Mammary epithelial cell (primary cell): ENCODE measurements at regions not wholly inside any gene's neighbourhood (a gene's known extent, or its start where the extent isn't known, plus 50 kb on each side); places are given as distances from the start of the nearest gene placed in this dataset.

Source experiments
- CTCF ChIP-seq, 2 donors: IDR thresholded peaks in 1 of 2; conservative IDR thresholded peaks in 1 of 2; 2 replicates each; pipeline ENCODE4 v1.5.1; 2011 to 2012; ENCODE audit warnings: inconsistent platforms in 2 of 2, low read length in 2 of 2, mild to moderate bottlenecking in 2 of 2, control low read depth in 1 of 2, low read depth in 1 of 2; ENCODE audit not compliant: insufficient read depth in 1 of 2; ENCODE audit errors: extremely low read depth in 1 of 2
- EZH2 ChIP-seq: IDR thresholded peaks from 2 replicates; pipeline ENCODE4 v1.6.1; 2012; ENCODE audit warnings: low read length, inconsistent platforms, borderline replicate concordance

DNA sequence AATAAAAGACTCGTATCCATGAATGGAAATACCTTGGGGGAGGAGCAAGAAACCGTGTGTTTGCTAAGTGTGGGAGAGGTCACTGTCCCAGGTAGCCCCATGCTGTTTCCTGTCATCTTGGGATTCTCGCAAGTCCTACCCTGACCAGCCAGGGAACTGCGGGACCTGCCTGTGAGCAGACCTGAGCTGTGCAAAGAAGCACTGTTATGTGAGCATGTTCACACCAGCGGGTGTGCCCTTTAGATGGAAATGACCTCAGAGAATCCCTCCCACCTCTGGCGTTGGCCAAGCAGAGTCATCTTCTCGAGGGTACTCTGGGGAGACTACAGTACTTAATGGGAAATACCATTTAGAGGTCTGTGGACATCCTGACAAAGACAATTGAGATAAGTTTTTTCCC, 127.0 kb upstream of the MON1B start:
- TF ChIP-seq CTCF (conservative IDR thresholded peaks at IDR 0.05 in 1 of 2, IDR thresholded peaks at IDR 0.05 in 1 of 2; ENCODE audit: extremely low read depth in 1 of 2, insufficient read depth in 1 of 2, low read depth in 1 of 2, low read length in 2 of 2) (no peak), EZH2 (no peak)
